Gastrocnemius medialis (tissue), 4 donors: ENCODE measurements at regions not wholly inside any gene's neighbourhood (a gene's known extent, or its start where the extent isn't known, plus 50 kb on each side); places are given as distances from the start of the nearest gene placed in this dataset.
"Not testable (repeated sequence)": the region's sequence is repeated elsewhere in the genome, so short reads cannot be mapped to it uniquely, and the experiment has no call there.

Source experiments
- CTCF ChIP-seq, 5 experiments: fragments of 450-650 bp in 3 of 5; fragments of 200-600 bp in 2 of 5; sonication (generic) in 2 of 5; IDR thresholded peaks in 4 of 5; conservative IDR thresholded peaks in 1 of 5; 1 replicate in 4 of 5; 2 replicates in 1 of 5; pipeline ENCODE4 v1.5.1; 2016 to 2019; ENCODE audit warnings: antibody characterized with exemption in 5 of 5, mild to moderate bottlenecking in 3 of 5, moderate library complexity in 3 of 5
- POLR2A ChIP-seq, 2 donors: fragments of 450-650 bp; IDR thresholded peaks; one replicate each; pipeline ENCODE4 v1.6.1; 2017; ENCODE audit warnings: antibody characterized with exemption in 2 of 2, mild to moderate bottlenecking in 2 of 2, moderate library complexity in 2 of 2

GRCh38 chr2:11886899-11887298, 140.5 kb downstream of the LPIN1 start:
- TF ChIP-seq POLR2A (IDR thresholded peaks at IDR 0.05); CTCF (IDR thresholded peaks at IDR 0.05 in 4 of 5, conservative IDR thresholded peaks at IDR 0.05 in 1 of 5): not testable (repeated sequence)
